ENCODE measurements at regions not wholly inside any gene's neighbourhood (a gene's known extent, or its start where the extent isn't known, plus 50 kb on each side); places are given as distances from the start of the nearest gene placed in this dataset.

DNA sequence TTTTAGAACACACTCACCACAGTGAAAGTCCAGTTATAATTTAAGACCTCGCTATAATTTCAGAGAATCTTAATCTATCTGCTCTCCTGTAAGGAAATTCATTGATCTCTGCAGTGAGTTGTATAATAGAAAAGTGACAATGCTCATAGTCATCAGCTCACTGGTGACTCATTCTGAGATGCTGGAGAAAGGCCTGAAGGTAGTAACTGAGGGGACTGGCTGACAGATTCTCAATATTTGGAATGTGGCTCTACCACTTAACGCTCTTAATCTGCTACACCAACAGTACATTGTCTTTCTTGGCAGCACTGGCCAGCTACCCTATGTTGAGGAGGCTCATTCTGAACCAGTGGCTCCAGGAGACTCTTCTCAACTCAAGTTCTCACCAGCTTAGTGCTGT, 246.1 kb downstream of the RPRM start:
- TF ChIP-seq, protein P1, sequence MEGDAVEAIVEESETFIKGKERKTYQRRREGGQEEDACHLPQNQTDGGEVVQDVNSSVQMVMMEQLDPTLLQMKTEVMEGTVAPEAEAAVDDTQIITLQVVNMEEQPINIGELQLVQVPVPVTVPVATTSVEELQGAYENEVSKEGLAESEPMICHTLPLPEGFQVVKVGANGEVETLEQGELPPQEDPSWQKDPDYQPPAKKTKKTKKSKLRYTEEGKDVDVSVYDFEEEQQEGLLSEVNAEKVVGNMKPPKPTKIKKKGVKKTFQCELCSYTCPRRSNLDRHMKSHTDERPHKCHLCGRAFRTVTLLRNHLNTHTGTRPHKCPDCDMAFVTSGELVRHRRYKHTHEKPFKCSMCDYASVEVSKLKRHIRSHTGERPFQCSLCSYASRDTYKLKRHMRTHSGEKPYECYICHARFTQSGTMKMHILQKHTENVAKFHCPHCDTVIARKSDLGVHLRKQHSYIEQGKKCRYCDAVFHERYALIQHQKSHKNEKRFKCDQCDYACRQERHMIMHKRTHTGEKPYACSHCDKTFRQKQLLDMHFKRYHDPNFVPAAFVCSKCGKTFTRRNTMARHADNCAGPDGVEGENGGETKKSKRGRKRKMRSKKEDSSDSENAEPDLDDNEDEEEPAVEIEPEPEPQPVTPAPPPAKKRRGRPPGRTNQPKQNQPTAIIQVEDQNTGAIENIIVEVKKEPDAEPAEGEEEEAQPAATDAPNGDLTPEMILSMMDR (IDR thresholded peaks at IDR 0.05; ENCODE audit: poor library complexity), result no peak
- no peak for TF ChIP-seq EZH2 (IDR thresholded peaks at IDR 0.05; ENCODE audit: borderline replicate concordance)
